ENCODE measurements at regions not wholly inside any gene's neighbourhood (a gene's known extent, or its start where the extent isn't known, plus 50 kb on each side); places are given as distances from the start of the nearest gene placed in this dataset.

DNA sequence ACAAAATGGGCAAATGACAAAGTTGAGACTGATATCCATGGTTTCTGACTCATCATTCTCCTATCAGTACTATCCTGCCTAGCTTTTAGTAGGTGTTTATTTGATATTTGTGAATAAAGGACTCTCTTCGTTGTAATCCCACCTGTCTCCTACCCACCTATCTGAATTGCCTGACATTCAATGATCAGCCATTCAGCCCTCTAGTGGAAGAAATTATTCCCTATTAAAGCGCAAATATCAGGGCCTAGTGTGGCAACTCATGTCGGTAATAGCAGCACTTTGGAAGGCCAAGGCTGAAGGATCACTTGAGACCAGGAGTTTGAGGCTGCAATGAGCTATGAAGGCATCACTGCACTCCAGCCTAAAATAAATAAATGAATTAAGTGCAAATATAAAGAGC lies 195.7 kb upstream of the SETMAR start:
- TF ChIP-seq EZH2 (IDR thresholded peaks at IDR 0.05) (no peak), POLR2AphosphoS5 (IDR thresholded peaks at IDR 0.05; ENCODE audit: borderline replicate concordance, low read depth, low read length) (no peak)
